DND-41 (cell line): ENCODE measurements at regions not wholly inside any gene's neighbourhood (a gene's known extent, or its start where the extent isn't known, plus 50 kb on each side); places are given as distances from the start of the nearest gene placed in this dataset.

ENCODE experiments used
- EZH2 ChIP-seq: IDR thresholded peaks from 3 replicates; pipeline ENCODE4 v1.6.1; 2012; ENCODE audit warnings: borderline replicate concordance, low read depth, mild to moderate bottlenecking, moderate library complexity, low read length, inconsistent platforms; ENCODE audit not compliant: severe bottlenecking
- TF ChIP-seq, protein P1 (sequence below): IDR thresholded peaks from 2 replicates; pipeline ENCODE4 v1.5.1; 2012; ENCODE audit warnings: borderline replicate concordance, low read length, moderate library complexity, mild to moderate bottlenecking; ENCODE audit not compliant: poor library complexity, severe bottlenecking; ENCODE audit errors: extremely low read depth

DNA sequence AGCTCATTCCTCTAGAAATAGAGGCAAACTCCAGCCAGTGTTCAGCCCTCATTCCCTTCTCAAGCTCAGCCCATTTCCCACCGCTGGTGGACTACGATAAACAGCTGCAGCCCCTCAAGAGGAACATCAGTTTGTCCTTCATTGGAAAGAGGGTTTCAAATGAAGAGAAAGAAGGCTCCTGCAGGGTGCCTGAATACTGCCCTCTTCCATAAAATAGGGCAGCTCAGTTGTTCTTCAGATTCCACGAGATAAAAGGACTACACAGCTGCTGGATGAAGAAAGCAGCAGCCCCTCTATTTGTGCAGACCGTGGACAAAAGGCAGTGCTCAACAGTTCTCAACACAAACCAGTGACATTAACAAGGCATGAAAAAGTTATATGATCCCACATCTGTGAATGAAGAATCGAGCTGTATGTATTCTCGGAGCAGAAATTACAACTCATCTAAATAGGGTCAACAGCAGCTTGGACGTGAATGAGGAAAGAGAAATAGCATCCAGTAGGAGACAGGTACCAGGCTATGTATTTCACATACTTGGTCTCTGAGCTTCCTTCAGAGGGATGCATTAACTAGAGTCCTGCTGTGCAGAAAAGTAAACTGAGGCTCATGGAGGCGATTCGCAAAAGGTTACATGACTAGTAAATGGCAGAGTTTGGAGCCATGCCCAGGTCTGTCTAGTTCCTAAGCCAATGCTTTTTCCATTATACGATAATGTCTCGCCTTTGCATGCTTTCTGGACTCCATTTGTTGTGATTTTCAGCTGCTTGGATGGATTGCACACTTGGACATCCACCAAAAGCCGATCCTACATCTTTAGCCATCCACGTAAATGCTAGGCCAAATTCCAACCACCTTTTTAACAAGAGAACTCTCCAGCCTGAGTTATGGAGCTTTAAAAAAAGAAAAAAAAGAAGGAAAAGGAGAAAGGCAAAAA lies 301.2 kb upstream of the PPARGC1A start:
- TF ChIP-seq, protein P1, sequence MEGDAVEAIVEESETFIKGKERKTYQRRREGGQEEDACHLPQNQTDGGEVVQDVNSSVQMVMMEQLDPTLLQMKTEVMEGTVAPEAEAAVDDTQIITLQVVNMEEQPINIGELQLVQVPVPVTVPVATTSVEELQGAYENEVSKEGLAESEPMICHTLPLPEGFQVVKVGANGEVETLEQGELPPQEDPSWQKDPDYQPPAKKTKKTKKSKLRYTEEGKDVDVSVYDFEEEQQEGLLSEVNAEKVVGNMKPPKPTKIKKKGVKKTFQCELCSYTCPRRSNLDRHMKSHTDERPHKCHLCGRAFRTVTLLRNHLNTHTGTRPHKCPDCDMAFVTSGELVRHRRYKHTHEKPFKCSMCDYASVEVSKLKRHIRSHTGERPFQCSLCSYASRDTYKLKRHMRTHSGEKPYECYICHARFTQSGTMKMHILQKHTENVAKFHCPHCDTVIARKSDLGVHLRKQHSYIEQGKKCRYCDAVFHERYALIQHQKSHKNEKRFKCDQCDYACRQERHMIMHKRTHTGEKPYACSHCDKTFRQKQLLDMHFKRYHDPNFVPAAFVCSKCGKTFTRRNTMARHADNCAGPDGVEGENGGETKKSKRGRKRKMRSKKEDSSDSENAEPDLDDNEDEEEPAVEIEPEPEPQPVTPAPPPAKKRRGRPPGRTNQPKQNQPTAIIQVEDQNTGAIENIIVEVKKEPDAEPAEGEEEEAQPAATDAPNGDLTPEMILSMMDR, result no peak
- TF ChIP-seq EZH2, result no peak
